Thyroid gland (tissue), 4 donors: ENCODE measurements at regions not wholly inside any gene's neighbourhood (a gene's known extent, or its start where the extent isn't known, plus 50 kb on each side); places are given as distances from the start of the nearest gene placed in this dataset.

Experiments
- POLR2A ChIP-seq, 2 donors: fragments of 450-650 bp; IDR thresholded peaks; one replicate each; pipeline ENCODE4 v1.6.1; 2017; ENCODE audit warnings: antibody characterized with exemption in 2 of 2, mild to moderate bottlenecking in 2 of 2, moderate library complexity in 1 of 2
- TF ChIP-seq, protein P1 (sequence below), 6 experiments: fragments of 200-600 bp in 3 of 6; fragments of 450-650 bp in 3 of 6; sonication (generic) in 3 of 6; IDR thresholded peaks; one replicate each; pipeline ENCODE4 v1.5.1; 2016 to 2019; ENCODE audit warnings: antibody characterized with exemption in 6 of 6, mild to moderate bottlenecking in 2 of 6, inconsistent platforms in 1 of 6, moderate library complexity in 1 of 6

DNA sequence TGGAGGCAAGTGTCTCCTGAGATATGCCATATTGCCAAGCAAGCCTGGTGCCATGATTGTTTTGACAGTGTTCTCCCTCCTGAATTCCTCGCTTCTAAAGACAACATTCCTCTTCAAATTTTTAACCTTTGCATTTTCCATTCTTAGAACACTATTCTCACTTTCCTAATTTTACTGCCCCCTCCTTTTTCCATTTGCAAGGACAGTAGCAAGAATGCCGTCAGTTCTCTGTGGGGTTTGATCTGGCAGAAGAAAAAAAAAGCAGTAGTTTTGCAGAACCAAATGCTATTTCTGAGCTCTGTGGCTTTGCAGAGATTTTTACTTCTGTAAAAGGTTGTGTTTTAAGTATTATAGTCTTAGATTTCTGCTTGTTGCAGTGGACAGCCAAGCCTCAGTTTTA lies 295.2 kb downstream of the NUAK1 start:
- TF ChIP-seq, protein P1, sequence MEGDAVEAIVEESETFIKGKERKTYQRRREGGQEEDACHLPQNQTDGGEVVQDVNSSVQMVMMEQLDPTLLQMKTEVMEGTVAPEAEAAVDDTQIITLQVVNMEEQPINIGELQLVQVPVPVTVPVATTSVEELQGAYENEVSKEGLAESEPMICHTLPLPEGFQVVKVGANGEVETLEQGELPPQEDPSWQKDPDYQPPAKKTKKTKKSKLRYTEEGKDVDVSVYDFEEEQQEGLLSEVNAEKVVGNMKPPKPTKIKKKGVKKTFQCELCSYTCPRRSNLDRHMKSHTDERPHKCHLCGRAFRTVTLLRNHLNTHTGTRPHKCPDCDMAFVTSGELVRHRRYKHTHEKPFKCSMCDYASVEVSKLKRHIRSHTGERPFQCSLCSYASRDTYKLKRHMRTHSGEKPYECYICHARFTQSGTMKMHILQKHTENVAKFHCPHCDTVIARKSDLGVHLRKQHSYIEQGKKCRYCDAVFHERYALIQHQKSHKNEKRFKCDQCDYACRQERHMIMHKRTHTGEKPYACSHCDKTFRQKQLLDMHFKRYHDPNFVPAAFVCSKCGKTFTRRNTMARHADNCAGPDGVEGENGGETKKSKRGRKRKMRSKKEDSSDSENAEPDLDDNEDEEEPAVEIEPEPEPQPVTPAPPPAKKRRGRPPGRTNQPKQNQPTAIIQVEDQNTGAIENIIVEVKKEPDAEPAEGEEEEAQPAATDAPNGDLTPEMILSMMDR (IDR thresholded peaks at IDR 0.05): no peak
- TF ChIP-seq POLR2A (IDR thresholded peaks at IDR 0.05): no peak
